ENCODE measurements at regions not wholly inside any gene's neighbourhood (a gene's known extent, or its start where the extent isn't known, plus 50 kb on each side); places are given as distances from the start of the nearest gene placed in this dataset.

DNA sequence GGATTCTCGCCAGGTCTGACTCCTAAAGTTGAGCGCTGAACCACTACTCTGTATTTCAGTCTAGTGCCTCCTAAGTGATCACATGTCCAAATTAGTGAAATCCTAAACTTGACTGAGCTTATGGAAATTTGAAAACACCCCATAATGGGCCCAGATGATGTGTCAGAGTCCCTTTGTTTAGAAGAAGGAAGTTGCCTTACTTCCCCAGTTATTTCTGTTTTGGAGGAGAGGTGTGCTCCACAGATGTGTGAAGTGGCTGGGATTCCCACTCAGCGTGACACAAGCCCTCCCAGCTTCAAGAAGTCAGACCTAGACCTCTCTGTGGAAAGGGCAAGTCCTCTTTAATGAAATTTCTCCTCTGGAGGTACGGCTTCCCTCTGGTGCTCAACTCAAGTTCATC, 188.8 kb downstream of the TTLL7 start:
- TF ChIP-seq SIN3A (IDR thresholded peaks at IDR 0.05; ENCODE audit: borderline replicate concordance, insufficient read depth, low read length) (no peak), TAF1 (IDR thresholded peaks at IDR 0.05; ENCODE audit: borderline replicate concordance, insufficient read depth, low read length) (no peak)
